ENCODE measurements at regions not wholly inside any gene's neighbourhood (a gene's known extent, or its start where the extent isn't known, plus 50 kb on each side); places are given as distances from the start of the nearest gene placed in this dataset.

GRCh38 chr1:8078176-8078671, 52.1 kb upstream of the ERRFI1 start:
- no peak overlapping the region for H3K27ac Mint-ChIP-seq

GRCh38 chr1:8077602-8078001, 51.5 kb upstream of the ERRFI1 start:
- no peak for DNase-seq
- no peak for ATAC-seq
- Mint-ChIP-seq H3K27me3 (peaks cover 17% of the 10 kb centered on the region), H3K4me1 (peaks cover 2% of the 10 kb centered on the region), H3K4me3 (no peak overlapping the region), H3K27ac (no peak overlapping the region), H3K36me3 (ENCODE audit: low read depth) (no peaks in the 10 kb centered on the region)
- H3K9me3 ChIP-seq (ENCODE audit: control insufficient read depth, low read length, poor library complexity, severe bottlenecking) = no peaks in the 10 kb centered on the region

More at GRCh38 chr1:8078176-8078671, 52.1 kb upstream of the ERRFI1 start:
- no peaks in the 10 kb centered on the region for H3K9me3 ChIP-seq (ENCODE audit: control insufficient read depth, low read length, poor library complexity, severe bottlenecking)
- Mint-ChIP-seq H3K4me1 (peaks cover 2% of the 10 kb centered on the region), H3K36me3 (ENCODE audit: low read depth) (no peaks in the 10 kb centered on the region), H3K4me3 (no peak overlapping the region), H3K27me3 (peaks cover 17% of the 10 kb centered on the region)
- ATAC-seq (no peak), DNase-seq (no peak)

GRCh38 chr1:8077120-8077573, 51.0 kb upstream of the ERRFI1 start:
- no peak for DNase-seq
- no peak for ATAC-seq
- no peaks in the 10 kb centered on the region for H3K9me3 ChIP-seq (ENCODE audit: control insufficient read depth, low read length, poor library complexity, severe bottlenecking)
- Mint-ChIP-seq H3K27me3 (peaks cover 21% of the 10 kb centered on the region), H3K27ac (no peak overlapping the region), H3K4me1 (peaks cover 4% of the 10 kb centered on the region), H3K36me3 (ENCODE audit: low read depth) (no peaks in the 10 kb centered on the region), H3K4me3 (no peak overlapping the region)

- no peaks in the 10 kb centered on the region for H3K36me3 Mint-ChIP-seq (ENCODE audit: low read depth)
- H3K4me1 Mint-ChIP-seq = peaks cover 4% of the 10 kb centered on the region
- H3K27ac Mint-ChIP-seq = no peak overlapping the region
- H3K4me3 Mint-ChIP-seq = no peak overlapping the region
- no peak for ATAC-seq
- no peak for DNase-seq
- peaks cover 24% of the 10 kb centered on the region for H3K27me3 Mint-ChIP-seq
- no peaks in the 10 kb centered on the region for H3K9me3 ChIP-seq (ENCODE audit: control insufficient read depth, low read length, poor library complexity, severe bottlenecking)
Observed at GRCh38 chr1:8076176-8076575, 50.1 kb upstream of the ERRFI1 start.

Data from T-helper 17 cell (primary cell).